GM19438 (cell line): ENCODE measurements at regions not wholly inside any gene's neighbourhood (a gene's known extent, or its start where the extent isn't known, plus 50 kb on each side); places are given as distances from the start of the nearest gene placed in this dataset.
"Not testable (repeated sequence)": the region's sequence is repeated elsewhere in the genome, so short reads cannot be mapped to it uniquely, and the experiment has no call there.

Source experiments
- ATAC-seq: cut with Tn5 transposase; IDR thresholded peaks from one replicate; pipeline ENCODE4 v1.9.1; 2021; ENCODE audit warnings: low read depth; ENCODE audit not compliant: unreplicated experiment

GRCh38 chr7:115363916-115364315 lies 442.0 kb downstream of the MDFIC start:
- ATAC-seq, result no peak

GRCh38 chr7:115359955-115360354 lies 438.1 kb downstream of the MDFIC start:
- no peak for ATAC-seq

- ATAC-seq, result no peak
These were observed 437.2 kb downstream of the MDFIC start for GRCh38 chr7:115359119-115359518.

GRCh38 chr7:115357703-115357999 lies 435.8 kb downstream of the MDFIC start:
- ATAC-seq, result no peak

GRCh38 chr7:115356999-115357702 lies 435.3 kb downstream of the MDFIC start:
- no peak for ATAC-seq

GRCh38 chr7:115356139-115356746 lies 434.3 kb downstream of the MDFIC start:
- peak; percentile 58 for ATAC-seq

- ATAC-seq, result no peak
These were observed 433.0 kb downstream of the MDFIC start for GRCh38 chr7:115354925-115355324.

- no peak for ATAC-seq
These were observed 430.5 kb downstream of the MDFIC start for GRCh38 chr7:115352375-115352774.

- no peak for ATAC-seq
These were observed 428.9 kb downstream of the MDFIC start for GRCh38 chr7:115350764-115351163.

- no peak for ATAC-seq
These were observed 427.7 kb downstream of the MDFIC start for GRCh38 chr7:115349635-115350034.

GRCh38 chr7:115346685-115347084 lies 424.8 kb downstream of the MDFIC start:
- no peak for ATAC-seq

GRCh38 chr7:115340828-115341227 lies 418.9 kb downstream of the MDFIC start:
- no peak for ATAC-seq

GRCh38 chr7:115338016-115338415 lies 416.1 kb downstream of the MDFIC start:
- no peak for ATAC-seq

GRCh38 chr7:115332691-115333090 lies 410.8 kb downstream of the MDFIC start:
- no peak for ATAC-seq

- ATAC-seq, result no peak
These were observed 407.1 kb downstream of the MDFIC start for GRCh38 chr7:115329006-115329405.

- ATAC-seq, result no peak
These were observed 406.1 kb downstream of the MDFIC start for GRCh38 chr7:115328018-115328417.

GRCh38 chr7:115327326-115327725 lies 405.4 kb downstream of the MDFIC start:
- ATAC-seq, result no peak

GRCh38 chr7:115319541-115319940 lies 397.6 kb downstream of the MDFIC start:
- ATAC-seq, result no peak

GRCh38 chr7:115310316-115310715 lies 388.4 kb downstream of the MDFIC start:
- ATAC-seq, result not testable (repeated sequence)

- no peak for ATAC-seq
These were observed 384.7 kb downstream of the MDFIC start for GRCh38 chr7:115306586-115306985.

- ATAC-seq, result no peak
These were observed 378.5 kb downstream of the MDFIC start for GRCh38 chr7:115300231-115300870.

GRCh38 chr7:115299397-115300037 lies 377.6 kb downstream of the MDFIC start:
- ATAC-seq, result no peak
